OCI-LY7 (cell line): ENCODE measurements at regions not wholly inside any gene's neighbourhood (a gene's known extent, or its start where the extent isn't known, plus 50 kb on each side); places are given as distances from the start of the nearest gene placed in this dataset.

Experiments
- CTCF ChIP-seq: fragments of 200-600 bp; sonication (generic); conservative IDR thresholded peaks from 2 replicates; pipeline ENCODE4 v1.5.1; 2014; ENCODE audit warnings: mild to moderate bottlenecking, antibody characterized with exemption, low read length, moderate library complexity, mixed read lengths
- EZH2phosphoT487 ChIP-seq: fragments of 200-600 bp; sonication (generic); IDR thresholded peaks from 2 replicates; pipeline ENCODE4 v1.6.1; 2018; ENCODE audit warnings: low read depth, borderline replicate concordance, mild to moderate bottlenecking, mixed run types, antibody characterized with exemption, low read length, moderate library complexity, mixed read lengths

GRCh38 chr2:181307203-181307991 lies 149.8 kb upstream of the ITGA4 start:
- TF ChIP-seq EZH2phosphoT487 (no peak), CTCF (no peak)
